Heart left ventricle (tissue), 16 donors: ENCODE measurements at regions not wholly inside any gene's neighbourhood (a gene's known extent, or its start where the extent isn't known, plus 50 kb on each side); places are given as distances from the start of the nearest gene placed in this dataset.
A peak's percentile ranks its signal among the peaks of the same experiment; 100 is the strongest.

Source experiments
- ATAC-seq, 4 donors: fragments of 200-7000 bp; cut with Tn5 transposase; one replicate each; pipeline ENCODE4 v1.9.1; 2020 to 2022; ENCODE audit warnings: moderate library complexity in 4 of 4, mild to moderate bottlenecking in 3 of 4, moderate number of reproducible peaks in 1 of 4
- DNase-seq, 5 donors: peaks; one replicate each; pipeline ENCODE4 v3.0.0-alpha.2; 2020
- H3K27ac ChIP-seq, 12 donors: fragments of 200-600 bp; sonication (generic) in 4 of 12; one replicate each; pipeline versions ENCODE4 v1.5.0 to v1.8.0; 2016 to 2022; ENCODE audit warnings: mild to moderate bottlenecking in 2 of 12
- H3K27me3 ChIP-seq, 9 donors: fragments of 200-600 bp; sonication (generic) in 2 of 9; one replicate each; pipeline versions ENCODE4 v1.5.1 to v1.8.0; 2016 to 2022; ENCODE audit warnings: mild to moderate bottlenecking in 3 of 9
- H3K36me3 ChIP-seq, 9 donors: fragments of 200-600 bp; sonication (generic) in 2 of 9; one replicate each; pipeline versions ENCODE4 v1.5.0 to v1.8.0; 2018 to 2022; ENCODE audit warnings: mild to moderate bottlenecking in 2 of 9
- H3K4me1 ChIP-seq, 12 donors: fragments of 200-600 bp; sonication (generic) in 4 of 12; one replicate each; pipeline versions ENCODE4 v1.5.0 to v1.8.0; 2016 to 2022; ENCODE audit warnings: mild to moderate bottlenecking in 3 of 12
- H3K4me3 ChIP-seq, 12 donors: fragments of 200-600 bp; sonication (generic) in 4 of 12; one replicate each; pipeline versions ENCODE4 v1.5.0 to v1.8.0; 2017 to 2022; ENCODE audit warnings: mild to moderate bottlenecking in 9 of 12, moderate library complexity in 4 of 12
- H3K9me3 ChIP-seq, 12 donors: fragments of 200-600 bp; sonication (generic) in 4 of 12; one replicate each; pipeline versions ENCODE4 v1.5.0 to v1.8.0; 2016 to 2022; ENCODE audit warnings: mild to moderate bottlenecking in 1 of 12
- CTCF ChIP-seq, 12 donors: fragments of 200-600 bp; sonication (generic) in 4 of 12; IDR thresholded peaks; one replicate each; pipeline versions ENCODE4 v1.5.0 to v1.8.0; 2018 to 2022; ENCODE audit warnings: antibody characterized with exemption in 12 of 12, mild to moderate bottlenecking in 5 of 12
- POLR2A ChIP-seq, 2 donors: fragments of 450-650 bp; IDR thresholded peaks; one replicate each; pipeline ENCODE4 v1.6.1; 2017; ENCODE audit warnings: antibody characterized with exemption in 2 of 2, mild to moderate bottlenecking in 2 of 2, moderate library complexity in 2 of 2
- WGBS, 4 donors: extraction: QIAGEN DNeasy Blood & Tissue Kit in 2 of 4; methylation state at CpG; one replicate each; pipeline versions ENCODE4 v1.1.5 to v1.1.7; 2013 to 2018; 5-methylcytosine and 5-hydroxymethylcytosine counted together
- intact Hi-C, 10 donors: fragments of 100-400 bp; cut with DNase I; formaldehyde crosslinking; loops; one replicate each; pipeline versions ENCODE4 v1.11.1 to v1.14.2; 2022
- donor health status: ischemic (EF 13 %, LVEDD 7.1; RV severe dilation, severe dysfunction).
- donor health status: healthy with polysubstance abuse.
- donor health status: DM: no; HTN: yes; CAD: no.
- donor health status: DM: no; HTN: no; CAD: no.
- donor health status: ischemic (EF 25% LVEDD 6.9; RV normal size, moderate dysfunction).
- donor health status: ischemic (EF 25% LVEDD 5.7; RV mildly dilated, moderate dysfunction).
- donor health status: healthy.
- donor health status: DM: yes; HTN: yes; CAD: no.
- donor health status: ischemic (EF 35%, LVEDD 5.7; RV mildly dilated, moderate dysfunction).
- donor health status: nonischemic (EF 11% LVEDD 7.7; RV severe dilation, severe dysfunction).
- donor health status: DM: yes; HTN: yes; CAD: no.
- donor health status: PGD.
- donor health status: ischemic (EF 29% LVEDD 5.4; RV normal size, mild dysfunction).
- donor health status: nonischemic (EF 23%, LVEDD 6.1; RV moderate dilation, normal function).

GRCh38 chr22:22769434-22770279 lies 118.0 kb upstream of the IGLL5 start:
- no peak for DNase-seq
- H3K36me3 ChIP-seq: no peaks in the 10 kb centered on the region
- H3K4me3 ChIP-seq: no peak overlapping the region
- intact Hi-C loops: loop anchor here in 1 of 10 donors (5.0 kb wide), 1 partner anchor 62 kb away; no protein-coding TSS in a partner anchor
- ATAC-seq: no peak
- peaks cover 0 to 20% (median 0%) of the 10 kb centered on the region in 9 donors for H3K27me3 ChIP-seq
- 38 to 47% (median 42%) methylated on average over 4 of the region's 4 CpGs for WGBS, 4 donors
- TF ChIP-seq CTCF (IDR thresholded peaks at IDR 0.05): no peak
- no peak overlapping the region for H3K27ac ChIP-seq
- no peaks in the 10 kb centered on the region for H3K4me1 ChIP-seq
- no peaks in the 10 kb centered on the region for H3K9me3 ChIP-seq

- intact Hi-C loops: no loop called here
- Histone ChIP-seq H3K4me3 (no peak overlapping the region), H3K4me1 (no peaks in the 10 kb centered on the region), H3K9me3 (no peaks in the 10 kb centered on the region), H3K27ac (no peak overlapping the region), H3K36me3 (no peaks in the 10 kb centered on the region), H3K27me3 (peaks cover 0 to 20% (median 0%) of the 10 kb centered on the region in 9 donors)
- ATAC-seq (peak in 1 of 4 donors; percentile 47), DNase-seq (no peak)
- WGBS, 4 donors: 32 to 50% (median 41%) methylated on average over 4 of the region's 4 CpGs
- peak; percentile 15 to 70 (median 56) for TF ChIP-seq CTCF (IDR thresholded peaks at IDR 0.05)
- TF ChIP-seq POLR2A (IDR thresholded peaks at IDR 0.05): no peak
Measured at GRCh38 chr22:22770280-22770871, 117.2 kb upstream of the IGLL5 start.

GRCh38 chr22:22770881-22771280 lies 116.7 kb upstream of the IGLL5 start:
- no peaks in the 10 kb centered on the region for H3K4me1 ChIP-seq
- DNase-seq (no peak), ATAC-seq (no peak)
- no peak for TF ChIP-seq POLR2A (IDR thresholded peaks at IDR 0.05)
- TF ChIP-seq CTCF (IDR thresholded peaks at IDR 0.05): no peak
- H3K27ac ChIP-seq: no peak overlapping the region
- intact Hi-C loops: no loop called here
- H3K27me3 ChIP-seq: peaks cover 0 to 20% (median 0%) of the 10 kb centered on the region in 9 donors
- no peak overlapping the region for H3K4me3 ChIP-seq
- H3K9me3 ChIP-seq: no peaks in the 10 kb centered on the region
- no peaks in the 10 kb centered on the region for H3K36me3 ChIP-seq

GRCh38 chr22:22771696-22772377 lies 115.8 kb upstream of the IGLL5 start:
- H3K4me3 ChIP-seq: no peak overlapping the region
- H3K27me3 ChIP-seq: peaks cover 0 to 15% (median 0%) of the 10 kb centered on the region in 9 donors
- ATAC-seq (peak in 1 of 4 donors; percentile 16), DNase-seq (no peak)
- H3K27ac ChIP-seq: no peak overlapping the region
- WGBS, 4 donors: 66 to 79% (median 70%) methylated on average over 2 to 4 of the region's 4 CpGs
- no peaks in the 10 kb centered on the region for H3K36me3 ChIP-seq
- no peak for TF ChIP-seq POLR2A (IDR thresholded peaks at IDR 0.05)
- no peak for TF ChIP-seq CTCF (IDR thresholded peaks at IDR 0.05)
- H3K4me1 ChIP-seq: no peaks in the 10 kb centered on the region
- no peaks in the 10 kb centered on the region for H3K9me3 ChIP-seq
- intact Hi-C loops: no loop called here
